Neural cell (in vitro differentiated cells): ENCODE measurements at regions not wholly inside any gene's neighbourhood (a gene's known extent, or its start where the extent isn't known, plus 50 kb on each side); places are given as distances from the start of the nearest gene placed in this dataset.

Experiments
- H2AFZ ChIP-seq: fragments of 200-600, 300-800 bp; sonication (generic), shearing (Covaris generic); 2 replicates; pipeline ENCODE4 v1.6.0; 2014; ENCODE audit warnings: low read depth, mild to moderate bottlenecking, antibody characterized with exemption, low read length, moderate library complexity
- H3F3A ChIP-seq: fragments of 200-600 bp; shearing (Covaris generic); 2 replicates; pipeline ENCODE4 v1.6.1; 2016; ENCODE audit warnings: mild to moderate bottlenecking, moderate library complexity, mixed read lengths, antibody characterized with exemption, low read length; ENCODE audit not compliant: insufficient read depth, poor library complexity, severe bottlenecking
- H3K27ac ChIP-seq: fragments of 200-600, 300-800 bp; sonication (generic), shearing (Covaris generic); 2 replicates; pipeline ENCODE4 v1.5.1; 2014; ENCODE audit warnings: mild to moderate bottlenecking, low read length, moderate library complexity
- H3K27me3 ChIP-seq: fragments of 300-800, 200-600 bp; sonication (generic), shearing (Covaris generic); 2 replicates; pipeline ENCODE4 v1.6.0; 2014; ENCODE audit warnings: mild to moderate bottlenecking, low read depth, low read length, moderate library complexity; ENCODE audit not compliant: insufficient read depth
- H3K36me3 ChIP-seq: fragments of 300-800, 200-600 bp; sonication (generic), shearing (Covaris generic); 2 replicates; pipeline ENCODE4 v1.5.1; 2014; ENCODE audit warnings: mild to moderate bottlenecking, antibody characterized with exemption, low read length, moderate library complexity; ENCODE audit not compliant: insufficient read depth
- H3K4me2 ChIP-seq: fragments of 300-800, 200-600 bp; sonication (generic), shearing (Covaris generic); 2 replicates; pipeline ENCODE4 v1.6.0; 2014; ENCODE audit warnings: mild to moderate bottlenecking, low read length
- H3K4me3 ChIP-seq: fragments of 300-800, 200-600 bp; sonication (generic), shearing (Covaris generic); 2 replicates; pipeline ENCODE4 v1.5.1; 2014; ENCODE audit warnings: mild to moderate bottlenecking, low read length, moderate library complexity
- H3K79me2 ChIP-seq: fragments of 200-600 bp; shearing (Covaris generic); replicated peaks from 2 replicates; pipeline ENCODE4 v1.6.0; 2014; ENCODE audit warnings: mild to moderate bottlenecking, low read length, moderate library complexity; ENCODE audit not compliant: insufficient read depth
- H3K9ac ChIP-seq: fragments of 300-800, 200-600 bp; sonication (generic), shearing (Covaris generic); 2 replicates; pipeline ENCODE4 v1.6.1; 2016; ENCODE audit warnings: mild to moderate bottlenecking, low read length, mixed read lengths
- H3K9me2 ChIP-seq: fragments of 200-600 bp; shearing (Covaris generic); 2 replicates; pipeline ENCODE4 v1.6.1; 2016; ENCODE audit warnings: mild to moderate bottlenecking, low read length, mixed read lengths; ENCODE audit not compliant: insufficient read depth
- H3K9me3 ChIP-seq: fragments of 200-600, 300-800 bp; sonication (generic), shearing (Covaris generic); 2 replicates; pipeline ENCODE4 v1.6.1; 2016; ENCODE audit warnings: mild to moderate bottlenecking, mixed run types, low read length, moderate library complexity, mixed read lengths
- H4K20me1 ChIP-seq: fragments of 200-600 bp; shearing (Covaris generic); 2 replicates; pipeline ENCODE4 v1.6.1; 2016; ENCODE audit warnings: mild to moderate bottlenecking, mixed run types; ENCODE audit not compliant: insufficient read depth
- CTCF ChIP-seq: fragments of 450-650 bp; IDR thresholded peaks from 2 replicates; pipeline ENCODE4 v1.5.1; 2014; ENCODE audit warnings: antibody characterized with exemption, mild to moderate bottlenecking, moderate library complexity; ENCODE audit not compliant: poor library complexity, severe bottlenecking
- EP300 ChIP-seq: fragments of 450-650 bp; conservative IDR thresholded peaks from 2 replicates; pipeline ENCODE4 v1.6.1; 2014; ENCODE audit warnings: antibody characterized with exemption, mild to moderate bottlenecking, moderate library complexity; ENCODE audit not compliant: poor library complexity, severe bottlenecking
- EZH2 ChIP-seq: fragments of 200-600, 300-800 bp; shearing (Covaris generic), sonication (generic); IDR thresholded peaks from 2 replicates; pipeline ENCODE4 v1.6.1; 2014; ENCODE audit warnings: antibody characterized with exemption, low read length, borderline replicate concordance, mild to moderate bottlenecking; ENCODE audit not compliant: insufficient read depth, poor library complexity, severe bottlenecking
- MXI1 ChIP-seq: fragments of 450-650 bp; conservative IDR thresholded peaks from 2 replicates; pipeline ENCODE4 v1.6.1; 2014; ENCODE audit warnings: antibody characterized with exemption, mild to moderate bottlenecking; ENCODE audit not compliant: poor library complexity, severe bottlenecking
- POLR2AphosphoS5 ChIP-seq: IDR thresholded peaks from 2 replicates; pipeline ENCODE4 v1.6.1; 2012
- RAD21 ChIP-seq: fragments of 450-650 bp; conservative IDR thresholded peaks from 2 replicates; pipeline ENCODE4 v1.6.1; 2014; ENCODE audit warnings: antibody characterized with exemption, mild to moderate bottlenecking, moderate library complexity
- SMC3 ChIP-seq: fragments of 450-650 bp; conservative IDR thresholded peaks from 2 replicates; pipeline ENCODE4 v1.6.1; 2014; ENCODE audit warnings: antibody characterized with exemption, mild to moderate bottlenecking, moderate library complexity; ENCODE audit not compliant: poor library complexity
- TAF1 ChIP-seq: IDR thresholded peaks from 2 replicates; pipeline ENCODE4 v1.6.1; 2012; ENCODE audit warnings: low read depth
- TF ChIP-seq, protein P1 (sequence below): IDR thresholded peaks from 2 replicates; pipeline ENCODE4 v1.6.1; 2012; ENCODE audit warnings: borderline replicate concordance

GRCh38 chr15:29196722-29197121 lies 72.9 kb downstream of the NSMCE3 start:
- Histone ChIP-seq H3K27ac (peak overlapping the region; percentile 4), H2AFZ (no peak overlapping the region), H3K79me2 (no peaks in the 10 kb centered on the region), H3F3A (no peaks in the 10 kb centered on the region), H3K4me3 (peak overlapping the region; percentile 56), H3K9me3 (no peaks in the 10 kb centered on the region), H3K27me3 (no peaks in the 10 kb centered on the region), H4K20me1 (no peaks in the 10 kb centered on the region), H3K9me2 (no peaks in the 10 kb centered on the region), H3K9ac (no peak overlapping the region), H3K36me3 (no peaks in the 10 kb centered on the region), H3K4me2 (no peak overlapping the region)
- TF ChIP-seq TAF1 (no peak), EP300 (no peak), MXI1 (no peak), RAD21 (no peak), CTCF (no peak), EZH2 (no peak), POLR2AphosphoS5 (no peak), SMC3 (no peak)
- TF ChIP-seq, protein P1, sequence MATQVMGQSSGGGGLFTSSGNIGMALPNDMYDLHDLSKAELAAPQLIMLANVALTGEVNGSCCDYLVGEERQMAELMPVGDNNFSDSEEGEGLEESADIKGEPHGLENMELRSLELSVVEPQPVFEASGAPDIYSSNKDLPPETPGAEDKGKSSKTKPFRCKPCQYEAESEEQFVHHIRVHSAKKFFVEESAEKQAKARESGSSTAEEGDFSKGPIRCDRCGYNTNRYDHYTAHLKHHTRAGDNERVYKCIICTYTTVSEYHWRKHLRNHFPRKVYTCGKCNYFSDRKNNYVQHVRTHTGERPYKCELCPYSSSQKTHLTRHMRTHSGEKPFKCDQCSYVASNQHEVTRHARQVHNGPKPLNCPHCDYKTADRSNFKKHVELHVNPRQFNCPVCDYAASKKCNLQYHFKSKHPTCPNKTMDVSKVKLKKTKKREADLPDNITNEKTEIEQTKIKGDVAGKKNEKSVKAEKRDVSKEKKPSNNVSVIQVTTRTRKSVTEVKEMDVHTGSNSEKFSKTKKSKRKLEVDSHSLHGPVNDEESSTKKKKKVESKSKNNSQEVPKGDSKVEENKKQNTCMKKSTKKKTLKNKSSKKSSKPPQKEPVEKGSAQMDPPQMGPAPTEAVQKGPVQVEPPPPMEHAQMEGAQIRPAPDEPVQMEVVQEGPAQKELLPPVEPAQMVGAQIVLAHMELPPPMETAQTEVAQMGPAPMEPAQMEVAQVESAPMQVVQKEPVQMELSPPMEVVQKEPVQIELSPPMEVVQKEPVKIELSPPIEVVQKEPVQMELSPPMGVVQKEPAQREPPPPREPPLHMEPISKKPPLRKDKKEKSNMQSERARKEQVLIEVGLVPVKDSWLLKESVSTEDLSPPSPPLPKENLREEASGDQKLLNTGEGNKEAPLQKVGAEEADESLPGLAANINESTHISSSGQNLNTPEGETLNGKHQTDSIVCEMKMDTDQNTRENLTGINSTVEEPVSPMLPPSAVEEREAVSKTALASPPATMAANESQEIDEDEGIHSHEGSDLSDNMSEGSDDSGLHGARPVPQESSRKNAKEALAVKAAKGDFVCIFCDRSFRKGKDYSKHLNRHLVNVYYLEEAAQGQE = no peak

GRCh38 chr15:29196290-29196689 lies 73.3 kb downstream of the NSMCE3 start:
- Histone ChIP-seq H2AFZ (no peak overlapping the region), H4K20me1 (no peaks in the 10 kb centered on the region), H3K4me2 (peak overlapping the region; percentile 20), H3K79me2 (no peaks in the 10 kb centered on the region), H3K9me3 (no peaks in the 10 kb centered on the region), H3K4me3 (peak overlapping the region; percentile 56), H3K9ac (peak overlapping the region; percentile 11), H3K9me2 (no peaks in the 10 kb centered on the region), H3K27me3 (no peaks in the 10 kb centered on the region), H3K27ac (peak overlapping the region; percentile 4), H3K36me3 (no peaks in the 10 kb centered on the region), H3F3A (no peaks in the 10 kb centered on the region)
- TF ChIP-seq POLR2AphosphoS5 = peak; percentile 45
- TF ChIP-seq SMC3 = peak; percentile 28
- TF ChIP-seq EZH2 = no peak
- no peak for TF ChIP-seq CTCF
- TF ChIP-seq EP300 = peak; percentile 57
- TF ChIP-seq TAF1 = no peak
